GM19455 (cell line): ENCODE measurements at regions not wholly inside any gene's neighbourhood (a gene's known extent, or its start where the extent isn't known, plus 50 kb on each side); places are given as distances from the start of the nearest gene placed in this dataset.
"Not testable (repeated sequence)": the region's sequence is repeated elsewhere in the genome, so short reads cannot be mapped to it uniquely, and the experiment has no call there.

Source experiments
- ATAC-seq: cut with Tn5 transposase; IDR thresholded peaks from one replicate; pipeline ENCODE4 v1.9.1; 2021; ENCODE audit not compliant: unreplicated experiment

GRCh38 chr5:9813305-9813704 is 183.2 kb upstream of the TAS2R1 start:
- ATAC-seq, result no peak

- not testable (repeated sequence) for ATAC-seq
Observed at GRCh38 chr5:9807366-9807765, 177.2 kb upstream of the TAS2R1 start.

GRCh38 chr5:9801908-9802307 is 171.8 kb upstream of the TAS2R1 start:
- ATAC-seq, result no peak

GRCh38 chr5:9799606-9800005 is 169.5 kb upstream of the TAS2R1 start:
- no peak for ATAC-seq

GRCh38 chr5:9790276-9790675 is 160.1 kb upstream of the TAS2R1 start:
- no peak for ATAC-seq

- no peak for ATAC-seq
Observed at GRCh38 chr5:9789777-9790176, 159.6 kb upstream of the TAS2R1 start.

GRCh38 chr5:9787861-9788600 is 157.9 kb upstream of the TAS2R1 start:
- no peak for ATAC-seq

GRCh38 chr5:9786380-9787360 is 156.5 kb upstream of the TAS2R1 start:
- ATAC-seq, result no peak

GRCh38 chr5:9785751-9786150 is 155.6 kb upstream of the TAS2R1 start:
- ATAC-seq, result no peak

- no peak for ATAC-seq
Observed at GRCh38 chr5:9784231-9784630, 154.1 kb upstream of the TAS2R1 start.

- ATAC-seq, result no peak
Observed at GRCh38 chr5:9782826-9783560, 152.8 kb upstream of the TAS2R1 start.

GRCh38 chr5:9781890-9782289 is 151.7 kb upstream of the TAS2R1 start:
- no peak for ATAC-seq

- no peak for ATAC-seq
Observed at GRCh38 chr5:9781275-9781674, 151.1 kb upstream of the TAS2R1 start.

GRCh38 chr5:9780501-9780900 is 150.3 kb upstream of the TAS2R1 start:
- ATAC-seq, result no peak

GRCh38 chr5:9776525-9776924 is 146.4 kb upstream of the TAS2R1 start:
- no peak for ATAC-seq

- ATAC-seq, result no peak
Observed at GRCh38 chr5:9775339-9775738, 145.2 kb upstream of the TAS2R1 start.

- ATAC-seq, result no peak
Observed at GRCh38 chr5:9774472-9775079, 144.4 kb upstream of the TAS2R1 start.

GRCh38 chr5:9771079-9771478 is 140.9 kb upstream of the TAS2R1 start:
- no peak for ATAC-seq

- ATAC-seq, result no peak
Observed at GRCh38 chr5:9766581-9766980, 136.4 kb upstream of the TAS2R1 start.

GRCh38 chr5:9765419-9766140 is 135.4 kb upstream of the TAS2R1 start:
- ATAC-seq, result no peak
